ENCODE measurements at regions not wholly inside any gene's neighbourhood (a gene's known extent, or its start where the extent isn't known, plus 50 kb on each side); places are given as distances from the start of the nearest gene placed in this dataset.

DNA sequence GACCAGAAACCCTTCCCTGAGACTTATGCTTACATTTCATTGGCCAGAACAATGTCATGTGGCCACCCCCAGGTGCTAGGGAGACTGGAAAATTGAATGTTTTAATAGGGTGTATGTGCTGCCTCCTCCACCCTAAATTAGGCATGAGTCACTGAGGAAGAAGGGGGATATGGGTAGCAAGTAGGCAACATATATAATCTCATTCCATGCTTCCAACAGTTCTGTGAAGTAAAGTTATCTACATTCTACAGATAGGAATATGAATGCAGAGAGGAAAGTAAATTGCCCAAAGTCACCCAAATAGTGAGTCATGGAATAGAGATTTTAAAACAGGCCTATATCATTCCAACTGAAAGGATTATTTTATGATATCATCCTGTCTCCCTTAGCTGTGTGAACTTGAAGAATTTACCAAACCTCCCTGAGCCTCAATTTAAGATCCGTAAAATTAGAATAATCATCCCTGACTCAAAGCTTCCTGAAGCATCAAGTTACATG, 168.6 kb upstream of the FGGY start:
- Mint-ChIP-seq H3K9me3 (ENCODE audit: unreplicated experiment) (no peaks in the 10 kb centered on the region), H3K4me1 (ENCODE audit: unreplicated experiment) (peaks cover 27% of the 10 kb centered on the region), H3K27me3 (ENCODE audit: unreplicated experiment) (peaks cover 1% of the 10 kb centered on the region), H3K4me3 (ENCODE audit: unreplicated experiment) (no peak overlapping the region), H3K36me3 (ENCODE audit: low read depth, unreplicated experiment) (no peaks in the 10 kb centered on the region), H3K27ac (ENCODE audit: unreplicated experiment) (no peak overlapping the region)
- TF ChIP-seq, protein P1, sequence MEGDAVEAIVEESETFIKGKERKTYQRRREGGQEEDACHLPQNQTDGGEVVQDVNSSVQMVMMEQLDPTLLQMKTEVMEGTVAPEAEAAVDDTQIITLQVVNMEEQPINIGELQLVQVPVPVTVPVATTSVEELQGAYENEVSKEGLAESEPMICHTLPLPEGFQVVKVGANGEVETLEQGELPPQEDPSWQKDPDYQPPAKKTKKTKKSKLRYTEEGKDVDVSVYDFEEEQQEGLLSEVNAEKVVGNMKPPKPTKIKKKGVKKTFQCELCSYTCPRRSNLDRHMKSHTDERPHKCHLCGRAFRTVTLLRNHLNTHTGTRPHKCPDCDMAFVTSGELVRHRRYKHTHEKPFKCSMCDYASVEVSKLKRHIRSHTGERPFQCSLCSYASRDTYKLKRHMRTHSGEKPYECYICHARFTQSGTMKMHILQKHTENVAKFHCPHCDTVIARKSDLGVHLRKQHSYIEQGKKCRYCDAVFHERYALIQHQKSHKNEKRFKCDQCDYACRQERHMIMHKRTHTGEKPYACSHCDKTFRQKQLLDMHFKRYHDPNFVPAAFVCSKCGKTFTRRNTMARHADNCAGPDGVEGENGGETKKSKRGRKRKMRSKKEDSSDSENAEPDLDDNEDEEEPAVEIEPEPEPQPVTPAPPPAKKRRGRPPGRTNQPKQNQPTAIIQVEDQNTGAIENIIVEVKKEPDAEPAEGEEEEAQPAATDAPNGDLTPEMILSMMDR (IDR thresholded peaks at IDR 0.05; ENCODE audit: unreplicated experiment): no peak
- no peak for DNase-seq (ENCODE audit: low spot score)

DNA sequence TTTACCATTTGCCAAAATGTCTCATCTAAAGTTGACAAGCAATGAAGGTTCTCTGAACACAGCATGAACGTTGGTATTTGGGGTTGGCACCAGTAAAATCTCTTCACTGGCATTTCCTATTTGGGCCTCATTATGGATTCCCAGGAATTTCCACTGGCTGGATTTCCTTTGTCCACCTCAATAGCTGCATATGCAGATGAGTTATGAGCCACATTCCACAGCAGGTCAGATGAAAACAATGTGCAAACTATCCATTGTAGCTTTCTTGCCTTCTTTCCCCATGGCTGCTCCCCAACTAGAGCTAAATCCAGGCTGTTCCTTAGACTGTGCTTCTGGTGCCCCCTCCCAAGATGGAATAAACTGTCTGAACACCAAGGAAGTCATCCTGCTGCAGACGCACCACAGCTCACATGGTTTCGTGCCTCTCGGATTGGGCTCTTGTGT, 168.1 kb upstream of the FGGY start:
- Mint-ChIP-seq H3K9me3 (ENCODE audit: unreplicated experiment) (no peaks in the 10 kb centered on the region), H3K4me1 (ENCODE audit: unreplicated experiment) (peaks cover 32% of the 10 kb centered on the region), H3K36me3 (ENCODE audit: low read depth, unreplicated experiment) (no peaks in the 10 kb centered on the region), H3K27me3 (ENCODE audit: unreplicated experiment) (peaks cover 1% of the 10 kb centered on the region), H3K27ac (ENCODE audit: unreplicated experiment) (no peak overlapping the region), H3K4me3 (ENCODE audit: unreplicated experiment) (peak overlapping the region; percentile 52)
- TF ChIP-seq, protein P1 (IDR thresholded peaks at IDR 0.05; ENCODE audit: unreplicated experiment): no peak
- DNase-seq (ENCODE audit: low spot score): no peak

DNA sequence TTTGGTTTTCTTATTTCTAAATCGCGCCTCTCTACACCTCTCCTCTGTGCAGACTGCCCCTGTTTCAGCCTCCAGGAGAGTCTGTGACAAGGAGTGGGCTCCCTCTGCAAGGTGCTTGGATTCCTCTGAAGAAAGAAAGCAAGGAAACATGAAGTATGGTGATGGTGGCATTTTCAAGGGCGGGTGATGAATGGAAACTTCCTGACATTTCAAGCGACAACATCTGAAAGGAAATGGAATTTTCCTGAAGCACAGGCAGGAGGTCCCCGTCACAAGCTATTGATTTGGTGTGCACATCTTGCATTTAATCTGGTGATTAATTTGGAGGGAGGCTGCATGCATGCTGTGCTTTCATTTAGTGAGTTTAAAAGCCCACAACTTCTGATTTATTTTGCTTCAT, 164.6 kb upstream of the FGGY start:
- TF ChIP-seq, protein P1 (IDR thresholded peaks at IDR 0.05; ENCODE audit: unreplicated experiment): no peak
- Mint-ChIP-seq H3K4me1 (ENCODE audit: unreplicated experiment) (peaks cover 33% of the 10 kb centered on the region), H3K27me3 (ENCODE audit: unreplicated experiment) (no peaks in the 10 kb centered on the region), H3K9me3 (ENCODE audit: unreplicated experiment) (no peaks in the 10 kb centered on the region), H3K36me3 (ENCODE audit: low read depth, unreplicated experiment) (no peaks in the 10 kb centered on the region), H3K4me3 (ENCODE audit: unreplicated experiment) (no peak overlapping the region), H3K27ac (ENCODE audit: unreplicated experiment) (peak overlapping the region; percentile 62)
- no peak for DNase-seq (ENCODE audit: low spot score)

DNA sequence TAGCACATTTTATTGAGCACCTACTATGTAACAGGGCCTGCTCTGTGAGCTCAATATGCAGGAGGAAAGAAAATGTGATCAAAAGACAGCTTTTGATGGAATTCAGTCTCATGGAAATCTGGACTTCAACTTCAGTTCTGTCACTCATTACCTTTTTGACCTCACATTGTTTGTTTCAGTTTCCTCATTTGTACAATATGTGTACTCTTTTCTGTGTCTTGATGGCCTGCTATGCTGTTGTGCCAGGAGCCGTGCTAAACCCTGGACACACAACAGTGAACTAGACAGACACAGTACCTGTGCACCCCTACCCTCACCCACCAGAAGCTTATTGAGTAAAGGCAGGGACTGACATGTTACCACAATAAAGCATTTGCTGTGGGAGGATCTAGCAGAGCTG, 162.9 kb upstream of the FGGY start:
- H3K4me1 Mint-ChIP-seq (ENCODE audit: unreplicated experiment): peaks cover 46% of the 10 kb centered on the region
- DNase-seq (ENCODE audit: low spot score): no peak
- H3K4me3 Mint-ChIP-seq (ENCODE audit: unreplicated experiment): peak overlapping the region; percentile 53
- no peak overlapping the region for H3K27ac Mint-ChIP-seq (ENCODE audit: unreplicated experiment)
- H3K27me3 Mint-ChIP-seq (ENCODE audit: unreplicated experiment): no peaks in the 10 kb centered on the region
- H3K9me3 Mint-ChIP-seq (ENCODE audit: unreplicated experiment): no peaks in the 10 kb centered on the region
- H3K36me3 Mint-ChIP-seq (ENCODE audit: low read depth, unreplicated experiment): no peaks in the 10 kb centered on the region
- TF ChIP-seq, protein P1 (IDR thresholded peaks at IDR 0.05; ENCODE audit: unreplicated experiment): no peak

DNA sequence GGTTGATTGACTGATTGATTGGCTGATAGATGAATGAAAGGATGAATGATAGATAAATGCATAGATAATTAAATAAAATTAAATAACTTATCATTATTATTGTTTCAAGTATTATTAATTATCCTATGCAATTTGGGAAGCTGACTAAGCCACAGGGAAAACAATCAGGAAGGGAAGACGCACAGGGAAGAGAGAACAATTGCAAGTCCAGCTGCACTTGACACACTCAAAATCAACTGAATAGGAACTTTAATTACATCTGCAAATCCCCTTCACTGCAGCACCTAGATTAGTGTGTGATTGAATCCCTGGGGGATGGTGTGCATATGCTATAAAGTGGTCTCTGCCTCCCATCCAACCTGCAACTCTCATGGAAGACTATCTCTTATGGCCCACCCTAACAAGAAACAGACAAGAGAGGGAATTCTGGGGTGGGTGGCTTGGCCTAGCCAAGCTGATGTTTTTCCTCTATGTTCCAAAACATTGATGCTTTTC, 161.1 kb upstream of the FGGY start:
- no peaks in the 10 kb centered on the region for H3K36me3 Mint-ChIP-seq (ENCODE audit: low read depth, unreplicated experiment)
- no peak for DNase-seq (ENCODE audit: low spot score)
- no peaks in the 10 kb centered on the region for H3K27me3 Mint-ChIP-seq (ENCODE audit: unreplicated experiment)
- no peak overlapping the region for H3K4me3 Mint-ChIP-seq (ENCODE audit: unreplicated experiment)
- TF ChIP-seq, protein P1 (IDR thresholded peaks at IDR 0.05; ENCODE audit: unreplicated experiment): no peak
- no peaks in the 10 kb centered on the region for H3K9me3 Mint-ChIP-seq (ENCODE audit: unreplicated experiment)
- no peak overlapping the region for H3K27ac Mint-ChIP-seq (ENCODE audit: unreplicated experiment)
- H3K4me1 Mint-ChIP-seq (ENCODE audit: unreplicated experiment): peaks cover 42% of the 10 kb centered on the region

Measured in endothelial cell (in vitro differentiated cells).